GM21447 (cell line): ENCODE measurements at regions not wholly inside any gene's neighbourhood (a gene's known extent, or its start where the extent isn't known, plus 50 kb on each side); places are given as distances from the start of the nearest gene placed in this dataset.
"Not testable (repeated sequence)": the region's sequence is repeated elsewhere in the genome, so short reads cannot be mapped to it uniquely, and the experiment has no call there.

ENCODE experiments used
- ATAC-seq: cut with Tn5 transposase; IDR thresholded peaks from one replicate; pipeline ENCODE4 v1.9.1; 2021; ENCODE audit not compliant: unreplicated experiment

DNA sequence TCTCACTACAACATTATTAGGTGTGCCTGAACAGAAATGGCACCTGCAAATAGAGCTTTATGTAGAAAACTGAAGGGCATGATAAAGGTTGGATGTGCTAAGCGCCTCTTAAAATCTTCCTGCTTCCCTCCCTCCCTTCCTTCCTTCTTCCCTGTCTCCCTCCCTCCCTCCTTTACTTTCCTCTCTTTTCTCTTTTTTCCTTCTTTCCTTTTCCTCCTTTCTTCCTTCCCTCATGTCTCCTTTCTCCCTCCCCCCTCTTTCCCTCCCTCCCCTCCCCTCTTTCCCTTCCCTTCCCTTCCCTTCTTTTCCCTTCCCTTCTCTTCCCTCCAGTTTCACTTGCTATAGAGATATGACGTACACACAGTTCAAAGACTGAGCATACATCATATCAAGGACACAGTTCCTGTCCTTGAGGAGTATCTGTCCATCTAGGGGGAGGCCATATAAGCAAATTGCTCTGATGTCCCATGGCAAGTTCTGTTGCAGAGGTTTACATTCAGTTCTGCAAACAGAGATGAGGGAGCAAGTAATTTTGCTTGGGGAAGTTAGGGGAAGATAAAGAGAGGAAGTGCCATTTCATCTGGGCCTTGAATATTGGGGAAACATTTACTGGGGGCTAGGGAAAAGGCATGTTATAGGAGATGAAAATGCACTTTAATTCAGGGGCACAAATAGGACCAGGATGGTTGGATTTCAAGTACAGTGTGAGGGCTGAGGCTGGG is 79.0 kb upstream of the EEF1E1 start:
- ATAC-seq, result no peak

DNA sequence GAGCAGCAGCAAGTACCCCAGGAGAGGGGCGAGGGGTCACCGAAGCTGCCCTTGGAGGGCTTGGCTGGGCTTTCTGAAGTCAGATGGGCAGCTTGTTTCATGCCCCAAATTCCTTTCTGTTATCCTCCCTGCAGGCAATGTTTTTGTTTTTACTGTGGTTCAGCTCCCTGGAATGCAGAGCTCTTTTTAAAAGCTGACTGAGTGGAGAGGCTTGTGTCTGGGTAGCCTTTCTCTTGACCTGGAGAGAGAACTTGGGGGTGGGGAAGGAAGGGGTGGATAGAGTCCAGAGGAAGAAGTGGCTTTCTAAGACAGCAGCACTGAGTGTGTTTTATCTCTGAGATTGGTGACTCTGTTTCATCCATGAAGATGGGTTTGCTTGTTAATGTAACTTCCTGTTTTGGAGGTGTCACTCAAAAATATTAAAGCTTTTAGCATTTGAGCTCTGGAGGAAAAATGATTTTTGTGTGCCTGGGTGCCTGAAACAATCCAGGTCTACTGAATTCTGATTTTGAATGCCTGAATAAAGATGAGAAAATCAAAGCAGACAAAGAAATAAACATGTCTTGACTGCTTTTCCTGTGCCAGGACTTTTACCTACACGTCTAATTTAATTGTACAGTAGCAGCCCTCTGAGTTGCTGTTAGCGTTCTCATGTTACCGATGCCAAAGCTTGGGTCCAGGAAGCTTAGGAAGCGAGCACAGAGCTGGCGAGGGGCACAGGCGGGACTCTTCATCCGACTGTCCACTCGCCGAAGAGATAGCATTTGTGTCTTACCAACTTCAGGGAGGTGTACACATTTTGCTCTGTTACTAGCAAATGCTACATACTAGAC is 78.2 kb upstream of the EEF1E1 start:
- no peak for ATAC-seq

DNA sequence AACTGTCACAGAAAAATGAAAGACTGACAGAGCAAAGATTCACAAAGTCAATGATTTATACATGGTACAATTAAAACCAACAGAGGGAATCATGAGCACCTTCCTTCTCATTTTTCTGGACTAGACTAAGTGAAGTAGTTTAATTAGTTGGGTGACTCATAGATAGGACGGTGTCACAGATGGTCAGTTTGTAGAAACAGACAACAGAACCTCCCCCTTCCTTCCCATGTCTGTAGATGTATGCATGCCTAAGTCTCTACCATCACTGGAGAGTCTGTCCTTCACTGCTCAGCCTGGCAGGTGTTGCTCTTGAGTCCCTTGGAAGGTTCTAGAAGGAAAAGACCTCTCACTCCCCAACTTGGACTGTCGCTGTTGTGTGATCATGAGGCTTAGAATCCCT is 75.4 kb upstream of the EEF1E1 start:
- ATAC-seq, result no peak

DNA sequence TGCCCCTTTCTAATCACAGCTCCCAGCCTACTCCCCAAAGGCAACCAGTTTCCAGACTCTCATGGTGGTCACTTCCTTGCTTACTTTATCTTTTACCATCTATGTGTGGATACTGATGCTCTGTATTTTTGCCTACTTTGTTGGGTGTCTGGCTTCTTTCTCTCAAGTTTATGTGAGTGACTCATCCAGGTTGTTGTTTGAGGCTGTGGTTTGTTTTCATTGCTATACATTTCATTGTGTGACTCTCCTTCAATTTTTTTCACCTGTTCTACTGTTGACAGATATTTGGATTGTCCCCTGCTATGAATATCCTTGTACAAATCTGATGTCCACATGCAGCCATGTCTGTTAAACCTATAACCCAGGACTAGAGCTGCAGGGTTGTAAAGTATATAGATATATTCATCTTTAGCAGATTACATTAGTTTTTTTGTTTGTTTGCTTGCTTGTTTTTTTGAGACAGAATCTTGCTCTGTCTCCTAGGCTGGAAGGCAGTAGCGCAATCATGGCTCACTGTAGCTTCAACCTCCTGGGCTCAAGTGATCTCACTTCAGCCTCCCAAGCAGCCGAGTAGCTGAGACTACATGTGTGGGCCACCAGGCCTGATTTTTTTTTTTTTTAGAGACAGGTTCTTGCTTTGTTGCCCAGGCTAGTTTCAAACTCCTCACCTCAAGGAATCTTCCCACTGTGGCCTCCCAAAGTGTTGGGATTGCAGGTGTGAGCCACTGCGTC is 72.9 kb upstream of the EEF1E1 start:
- ATAC-seq, result no peak

DNA sequence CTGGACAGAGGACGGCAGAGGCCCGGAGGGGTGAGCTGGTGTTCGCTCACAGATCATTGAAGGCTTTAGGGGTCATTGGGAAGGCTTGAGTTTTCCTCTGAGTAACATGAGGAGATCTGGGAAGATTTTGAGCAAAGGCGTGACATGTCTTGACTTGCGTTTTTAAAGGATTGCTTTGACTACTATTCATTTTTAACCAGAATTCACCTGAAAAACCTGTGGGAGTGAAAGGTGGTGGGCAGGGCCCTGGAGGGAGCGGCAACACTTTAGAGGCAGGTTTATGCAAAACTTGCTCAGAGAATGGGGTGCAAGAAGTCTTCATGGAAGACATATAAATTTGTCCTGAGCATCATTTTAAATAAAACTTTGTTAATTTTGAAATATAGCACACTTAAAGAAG is 72.2 kb upstream of the EEF1E1 start:
- ATAC-seq, result no peak

DNA sequence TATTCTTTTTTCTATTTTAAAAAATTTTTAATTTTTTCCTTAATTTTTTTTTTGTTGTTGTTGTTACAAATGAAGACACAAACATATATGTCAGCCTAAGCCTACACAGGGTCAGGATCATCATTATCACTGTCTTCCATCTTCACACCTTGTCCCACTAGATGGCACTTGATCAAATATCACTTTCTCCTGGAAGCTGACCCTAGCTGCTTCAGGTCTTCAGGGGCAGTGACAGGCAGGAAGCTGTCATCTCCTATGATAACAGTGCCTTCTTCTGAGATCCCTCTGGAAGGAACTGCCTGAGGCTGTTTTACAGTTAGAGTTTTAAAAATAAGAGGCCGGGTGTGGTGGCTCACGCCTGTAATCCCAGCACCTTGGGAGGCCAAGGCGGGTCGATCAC is 70.2 kb upstream of the EEF1E1 start:
- ATAC-seq, result no peak

DNA sequence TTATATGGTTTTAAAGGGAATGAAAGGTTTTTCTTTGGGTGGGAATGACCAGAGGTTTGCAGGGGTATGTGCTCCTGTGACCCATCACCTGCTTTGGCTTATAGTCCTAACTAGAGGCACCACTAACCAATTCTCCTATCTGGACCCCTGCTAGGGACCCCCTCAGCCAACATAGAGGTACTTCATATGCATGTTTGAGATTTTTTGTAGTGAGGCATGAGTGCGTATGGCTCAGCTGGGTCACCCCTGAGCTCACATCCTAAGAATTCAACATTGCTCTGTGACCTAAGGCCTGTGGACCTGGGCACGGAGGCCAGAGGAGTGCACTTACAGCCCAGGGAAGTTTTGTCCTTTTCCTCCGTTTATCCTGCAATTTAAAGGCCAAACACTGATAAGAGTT is 68.4 kb upstream of the EEF1E1 start:
- ATAC-seq, result no peak

DNA sequence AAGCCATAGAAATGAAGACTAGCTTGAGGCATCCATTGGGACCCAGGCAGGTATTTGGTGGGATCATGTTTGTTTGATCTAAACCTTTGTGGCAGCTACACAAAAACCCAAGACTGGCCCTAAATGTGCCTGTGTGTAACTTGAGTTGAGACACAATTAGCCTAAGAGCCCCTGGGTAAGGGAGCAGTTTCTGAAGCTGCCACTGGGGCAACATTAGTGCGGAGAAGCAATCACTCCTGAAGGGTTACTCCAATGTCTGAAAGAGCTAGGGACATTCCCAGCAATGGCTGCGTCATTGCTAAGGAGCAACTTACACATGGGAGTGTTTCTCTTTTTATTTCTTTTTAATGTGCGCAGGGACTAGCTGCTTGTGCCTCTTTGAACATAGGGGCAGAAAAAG is 67.9 kb upstream of the EEF1E1 start:
- ATAC-seq, result no peak

DNA sequence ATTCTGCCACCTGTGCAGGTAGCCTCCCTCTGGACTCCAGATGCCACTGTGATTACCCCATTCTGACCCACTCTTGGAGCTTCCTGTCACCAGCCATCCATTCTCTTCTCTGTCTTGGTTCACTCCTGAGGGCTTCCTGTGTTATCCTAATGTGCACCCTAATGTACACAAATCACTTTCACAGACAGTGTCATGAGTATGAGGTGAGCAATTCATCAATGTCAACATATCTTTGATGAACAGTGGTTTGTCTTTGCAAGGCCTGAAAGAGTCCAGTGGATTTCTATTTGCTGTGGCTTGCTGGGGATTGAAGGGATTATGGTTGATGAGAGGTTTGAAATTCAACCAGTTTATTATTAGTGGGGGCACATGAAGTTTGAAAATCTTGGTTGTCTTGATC is 63.8 kb upstream of the EEF1E1 start:
- ATAC-seq, result no peak

DNA sequence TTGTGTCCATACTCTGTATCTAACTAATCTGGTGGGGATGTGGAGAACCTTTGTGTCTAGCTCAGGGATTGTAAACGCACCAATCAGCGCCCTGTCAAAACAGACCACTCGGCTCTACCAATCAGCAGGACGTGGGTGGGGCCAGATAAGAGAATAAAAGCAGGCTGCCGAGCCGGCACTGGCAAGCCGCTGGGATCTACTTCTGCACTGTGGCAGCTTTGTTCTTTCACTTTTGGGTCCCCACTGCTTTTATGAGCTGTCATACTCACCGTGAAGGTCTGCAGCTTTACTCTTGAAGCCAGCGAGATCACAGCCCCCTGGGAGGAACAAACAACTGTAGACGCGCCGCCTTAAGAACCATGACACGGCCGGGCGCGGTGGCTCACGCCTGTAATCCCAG is 62.7 kb upstream of the EEF1E1 start:
- not testable (repeated sequence) for ATAC-seq

DNA sequence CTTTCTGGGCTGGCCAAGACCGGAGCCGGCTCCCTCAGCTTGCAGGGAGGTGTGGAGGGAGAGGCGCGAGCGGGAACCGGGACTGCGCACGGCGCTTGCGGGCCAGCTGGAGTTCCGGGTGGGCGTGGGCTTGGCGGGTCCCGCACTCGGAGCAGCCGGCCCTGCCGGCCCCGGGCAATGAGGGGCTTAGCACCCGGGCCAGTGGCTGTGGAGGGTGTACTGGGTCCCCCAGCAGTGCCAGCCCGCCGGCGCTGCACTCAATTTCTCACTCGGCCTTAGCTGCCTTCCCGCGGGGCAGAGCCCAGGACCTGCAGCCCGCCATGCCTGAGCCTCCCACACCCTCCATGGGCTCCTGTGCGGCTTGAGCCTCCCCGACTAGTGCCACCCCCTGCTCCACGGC is 61.9 kb upstream of the EEF1E1 start:
- ATAC-seq, result not testable (repeated sequence)

DNA sequence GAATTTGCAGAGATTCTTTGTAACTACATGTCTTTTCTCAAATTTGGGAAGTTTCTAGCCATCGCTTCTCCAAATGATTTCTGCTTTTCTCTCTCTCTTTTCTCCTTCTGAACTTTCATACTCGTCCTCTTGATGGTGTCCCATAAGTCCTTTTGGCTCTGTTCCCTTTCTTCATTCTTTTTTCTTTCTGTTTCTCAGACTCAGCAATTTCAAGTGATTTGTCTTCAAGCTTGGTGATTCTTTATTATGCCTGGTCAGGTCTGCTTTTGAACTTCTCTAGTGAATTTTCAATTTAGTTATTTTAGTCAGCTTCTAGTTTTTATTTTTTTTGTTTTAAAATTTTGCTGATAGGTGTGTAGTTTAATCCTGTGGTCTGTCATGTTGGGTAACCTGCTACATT is 57.6 kb upstream of the EEF1E1 start:
- no peak for ATAC-seq

DNA sequence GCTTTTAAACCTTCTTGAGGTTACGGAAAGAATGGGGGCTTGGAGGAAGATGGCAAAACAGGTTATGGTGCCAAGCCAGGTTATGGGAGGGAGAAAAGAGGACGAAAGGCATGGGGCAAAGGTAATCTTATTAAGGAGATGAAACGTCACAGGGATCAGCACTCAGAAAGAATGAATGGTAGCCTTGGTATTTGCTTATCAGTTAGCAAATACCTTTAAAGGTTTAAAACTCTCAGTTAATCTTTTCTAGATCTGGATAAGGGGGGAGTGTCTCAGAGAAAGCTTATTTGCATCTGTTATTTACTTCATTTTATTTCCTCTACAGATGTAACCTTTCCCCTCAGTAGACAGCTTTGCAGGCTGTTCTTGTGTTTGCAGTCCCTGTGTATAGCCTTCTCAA is 55.5 kb upstream of the EEF1E1 start:
- ATAC-seq, result no peak

DNA sequence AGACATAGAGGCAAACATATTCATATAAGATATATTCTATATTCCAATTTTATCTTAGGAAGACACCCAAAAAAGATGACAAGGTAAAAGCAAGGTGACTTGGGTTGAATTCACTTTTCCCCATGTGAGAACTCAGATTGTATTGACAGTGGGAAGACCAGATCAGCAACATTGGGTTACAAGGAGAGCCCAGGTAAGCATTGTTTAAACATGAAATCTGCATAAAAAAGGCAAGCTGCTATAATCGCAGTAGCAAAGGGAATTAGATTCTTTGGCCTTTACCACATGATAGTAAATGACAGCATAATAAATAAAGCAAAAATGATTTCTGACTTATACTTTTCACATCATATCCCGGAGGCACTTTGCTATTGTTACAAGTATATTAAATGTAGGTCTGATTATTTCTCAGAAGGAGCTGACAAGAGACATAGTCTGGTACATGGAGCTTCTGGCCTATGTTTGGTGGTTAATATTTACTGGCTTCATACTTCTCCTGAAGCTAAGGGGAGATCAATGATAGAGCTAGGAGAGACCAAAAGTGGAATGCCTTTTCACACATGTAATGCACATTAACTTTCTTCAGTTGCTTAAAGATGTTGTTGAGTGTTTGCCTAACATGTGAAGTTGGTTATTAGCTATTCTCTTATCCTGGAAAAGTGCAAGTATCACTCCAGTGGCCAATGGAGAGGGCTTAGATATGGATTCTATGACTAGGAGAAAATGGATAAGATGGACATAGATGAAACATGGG is 53.1 kb upstream of the EEF1E1 start:
- no peak for ATAC-seq
